H1 (cell line): ENCODE measurements at regions not wholly inside any gene's neighbourhood (a gene's known extent, or its start where the extent isn't known, plus 50 kb on each side); places are given as distances from the start of the nearest gene placed in this dataset.

ENCODE experiments used
- CTCF ChIA-PET: fragments of 300-600 bp; sonication (Branson Sonifier 250); formaldehyde crosslinking; loops from one replicate; lab custom pipeline; 2021; ENCODE audit not compliant: partially characterized antibody; lab: Charles Lee
- POLR2A ChIA-PET: fragments of 300-600 bp; sonication (Branson Sonifier 250); formaldehyde crosslinking; loops from one replicate; lab custom pipeline; 2021; ENCODE audit warnings: inconsistent platforms; ENCODE audit not compliant: partially characterized antibody; lab: Charles Lee
- DNase-seq, 2 experiments: peaks; one replicate each; pipeline versions ENCODE4 v3.0.0 to v3.0.0-alpha.2; 2010 to 2022; ENCODE audit warnings: low spot score in 2 of 2, low read depth in 1 of 2, mixed read lengths in 1 of 2
- FAIRE-seq: peaks from 2 replicates; lab custom pipeline; 2011; peaks lifted over from hg19 to GRCh38; lab: Jason Lieb, UNC
- H2AFZ ChIP-seq: 2 replicates; pipeline ENCODE4 v1.8.1; 2012; ENCODE audit warnings: low read length, inconsistent platforms
- H2AK5ac ChIP-seq: 2 replicates; pipeline ENCODE4 v1.6.1; 2013; ENCODE audit warnings: low read depth, low read length
- H2BK120ac ChIP-seq: replicated peaks from 2 replicates; pipeline ENCODE3; 2013; ENCODE audit warnings: low read depth, low read length, inconsistent platforms
- H2BK12ac ChIP-seq: 2 replicates; pipeline ENCODE4 v1.6.1; 2013; ENCODE audit warnings: low read depth, low read length
- H2BK15ac ChIP-seq: 2 replicates; pipeline ENCODE4 v1.6.1; 2013; ENCODE audit warnings: low read length
- H2BK20ac ChIP-seq: 2 replicates; pipeline ENCODE4 v1.6.1; 2013; ENCODE audit warnings: low read length
- H2BK5ac ChIP-seq: 2 replicates; pipeline ENCODE4 v1.6.1; 2013; ENCODE audit warnings: low read depth, low read length
- H3K14ac ChIP-seq: 2 replicates; pipeline ENCODE4 v1.6.1; 2013; ENCODE audit warnings: inconsistent platforms; ENCODE audit not compliant: insufficient read length
- H3K18ac ChIP-seq: 2 replicates; pipeline ENCODE4 v1.6.1; 2013; ENCODE audit warnings: low read length; ENCODE audit errors: extremely low read depth
- H3K23ac ChIP-seq: 2 replicates; pipeline ENCODE4 v1.6.1; 2013; ENCODE audit warnings: inconsistent platforms; ENCODE audit not compliant: insufficient read length
- H3K23me2 ChIP-seq: 2 replicates; pipeline ENCODE4 v1.6.1; 2013; ENCODE audit warnings: low read depth, low read length
- H3K27ac ChIP-seq: 2 replicates; pipeline ENCODE4 v1.6.1; 2011; ENCODE audit warnings: low read depth, low read length, inconsistent platforms
- H3K27me3 ChIP-seq, 4 experiments: replicated peaks in 1 of 4; 1 replicate in 1 of 4; 2 replicates in 3 of 4; pipeline versions ENCODE4 v1.6.1 to v1.8.1; 2011 to 2013; ENCODE audit warnings: low read length in 3 of 4, mild to moderate bottlenecking in 3 of 4, inconsistent platforms in 2 of 4, mixed read lengths in 2 of 4, moderate library complexity in 1 of 4; ENCODE audit not compliant: control insufficient read depth in 3 of 4, insufficient read depth in 3 of 4; ENCODE audit errors: extremely low read depth in 1 of 4
- H3K36me3 ChIP-seq, 4 experiments: 2 replicates each; pipeline versions ENCODE4 v1.6.1 to v1.8.1; 2011 to 2013; ENCODE audit warnings: mild to moderate bottlenecking in 4 of 4, low read length in 3 of 4, moderate library complexity in 2 of 4, control low read depth in 1 of 4, inconsistent platforms in 1 of 4; ENCODE audit not compliant: insufficient read depth in 4 of 4, control insufficient read depth in 2 of 4
- H3K4ac ChIP-seq: replicated peaks from 2 replicates; pipeline ENCODE3; 2013; ENCODE audit warnings: low read length, low read depth, mixed read lengths, inconsistent platforms; ENCODE audit not compliant: insufficient read length
- H3K4me1 ChIP-seq, 4 experiments: replicated peaks in 1 of 4; 1 replicate in 1 of 4; 2 replicates in 3 of 4; pipeline versions ENCODE4 v1.6.1 to v1.8.1; 2011 to 2013; ENCODE audit warnings: low read length in 3 of 4, inconsistent platforms in 2 of 4, mixed read lengths in 1 of 4; ENCODE audit not compliant: insufficient read depth in 4 of 4, control insufficient read depth in 3 of 4
- H3K4me2 ChIP-seq, 2 experiments: 2 replicates each; pipeline versions ENCODE4 v1.6.1 to v1.8.1; 2011 to 2013; ENCODE audit warnings: low read depth in 2 of 2, low read length in 2 of 2, control low read depth in 1 of 2, inconsistent platforms in 1 of 2, mild to moderate bottlenecking in 1 of 2; ENCODE audit not compliant: insufficient read depth in 1 of 2
- H3K4me3 ChIP-seq, 4 experiments: fragments of 200-600, 300-600 bp in 1 of 4; sonication (generic), shearing (Covaris generic), sonication (Bioruptor Twin) in 1 of 4; 2 replicates each; pipeline versions ENCODE4 v1.5.1 to v1.8.1; 2011 to 2016; ENCODE audit warnings: low read length in 4 of 4, low read depth in 3 of 4, control low read depth in 2 of 4, inconsistent platforms in 2 of 4, mild to moderate bottlenecking in 2 of 4, mixed read lengths in 1 of 4, moderate library complexity in 1 of 4; ENCODE audit not compliant: insufficient read depth in 2 of 4; ENCODE audit errors: extremely low read depth in 1 of 4
- H3K56ac ChIP-seq: replicated peaks from 2 replicates; pipeline ENCODE3; 2013; ENCODE audit warnings: low read depth, mild to moderate bottlenecking, mixed read lengths, low read length, inconsistent platforms; ENCODE audit not compliant: insufficient read length
- H3K79me1 ChIP-seq: 2 replicates; pipeline ENCODE4 v1.6.1; 2013; ENCODE audit warnings: low read depth, low read length, control low read depth
- H3K79me2 ChIP-seq, 2 experiments: 2 replicates each; pipeline versions ENCODE4 v1.6.1 to v1.8.1; 2012 to 2013; ENCODE audit warnings: low read length in 2 of 2, mild to moderate bottlenecking in 2 of 2, inconsistent platforms in 1 of 2; ENCODE audit not compliant: insufficient read depth in 2 of 2, control insufficient read depth in 1 of 2
- H3K9ac ChIP-seq, 4 experiments: replicated peaks in 1 of 4; 1 replicate in 1 of 4; 2 replicates in 3 of 4; pipeline versions ENCODE4 v1.6.1 to v1.8.1; 2011 to 2013; ENCODE audit warnings: low read depth in 3 of 4, low read length in 3 of 4, control low read depth in 2 of 4, mild to moderate bottlenecking in 2 of 4, moderate library complexity in 2 of 4, inconsistent platforms in 1 of 4; ENCODE audit errors: extremely low read depth in 1 of 4
- H3K9me3 ChIP-seq, 2 experiments: 2 replicates each; pipeline versions ENCODE4 v1.6.1 to v1.8.1; 2012 to 2013; ENCODE audit warnings: mild to moderate bottlenecking in 2 of 2, moderate library complexity in 2 of 2, control low read depth in 1 of 2, inconsistent platforms in 1 of 2, low read depth in 1 of 2, low read length in 1 of 2, mixed read lengths in 1 of 2; ENCODE audit not compliant: insufficient read depth in 2 of 2
- H4K20me1 ChIP-seq, 2 experiments: replicated peaks in 1 of 2; 2 replicates each; pipeline versions ENCODE3 to v1.8.1; 2011 to 2013; ENCODE audit warnings: inconsistent platforms in 2 of 2, low read length in 2 of 2, mild to moderate bottlenecking in 1 of 2; ENCODE audit not compliant: insufficient read depth in 2 of 2, control insufficient read depth in 1 of 2
- H4K5ac ChIP-seq: 2 replicates; pipeline ENCODE4 v1.6.1; 2013; ENCODE audit warnings: low read length, low read depth, mixed read lengths, inconsistent platforms; ENCODE audit not compliant: insufficient read length
- H4K8ac ChIP-seq: 2 replicates; pipeline ENCODE4 v1.8.0; 2013; ENCODE audit warnings: mild to moderate bottlenecking, moderate library complexity, low read length, inconsistent platforms; ENCODE audit not compliant: insufficient read depth; ENCODE audit errors: extremely low read depth
- H4K91ac ChIP-seq: replicated peaks from 2 replicates; pipeline ENCODE3; 2013; ENCODE audit warnings: low read length, mixed read lengths, inconsistent platforms; ENCODE audit not compliant: insufficient read length
- CBX8 ChIP-seq: fragments of 300-800, 300-1000 bp; sonication (generic); IDR thresholded peaks from 2 replicates; pipeline ENCODE4 v1.7.1; 2016; ENCODE audit warnings: low read depth, low read length, borderline replicate concordance
- MAX ChIP-seq: IDR thresholded peaks from 2 replicates; pipeline ENCODE4 v1.6.1; 2012; ENCODE audit warnings: inconsistent platforms
- POU5F1 ChIP-seq: IDR thresholded peaks from 2 replicates; pipeline ENCODE4 v1.6.1; 2011; ENCODE audit warnings: low read depth, mild to moderate bottlenecking, low read length, moderate library complexity
- TCF12 ChIP-seq: IDR thresholded peaks from 2 replicates; pipeline ENCODE4 v1.6.1; 2011; ENCODE audit warnings: low read depth, mild to moderate bottlenecking, low read length
- WGBS, 2 experiments: shearing (Covaris generic) in 1 of 2; methylation state at CpG; one replicate each; pipeline versions ENCODE4 v1.1.6 to v1.1.7; 2013 to 2015; ENCODE audit warnings: low lambda C conversion rate in 2 of 2, mixed read lengths in 2 of 2, inconsistent platforms in 1 of 2, low coverage in 1 of 2, missing lambda C conversion rate in 1 of 2; ENCODE audit not compliant: insufficient replicate concordance in 2 of 2, insufficient coverage in 1 of 2, insufficient read length in 1 of 2; ENCODE audit errors: extremely low coverage in 1 of 2, missing lambda C conversion rate in 1 of 2; 5-methylcytosine and 5-hydroxymethylcytosine counted together
- TF ChIP-seq, protein P1 (sequence below): IDR thresholded peaks from 2 replicates; pipeline ENCODE4 v1.6.1; 2012; ENCODE audit warnings: inconsistent platforms

- Histone ChIP-seq H2BK15ac (no peak overlapping the region), H2BK120ac (no peak overlapping the region), H3K27me3 (peaks cover 0 to 7% (median 3%) of the 10 kb centered on the region in 4 experiments; a peak in 4 of 7 replicates), H3K4me2 (peak overlapping the region in 1 of 2 experiments; percentile 10; a peak in 1 of 4 replicates), H3K9me3 (no peaks in the 10 kb centered on the region), H3K56ac (no peak overlapping the region), H4K91ac (no peak overlapping the region), H2BK5ac (no peak overlapping the region), H3K79me2 (no peaks in the 10 kb centered on the region), H3K4me3 (no peak overlapping the region), H3K36me3 (no peaks in the 10 kb centered on the region), H3K23ac (no peak overlapping the region), H3K4me1 (peaks cover 0 to 14% (median 9%) of the 10 kb centered on the region in 4 experiments; a peak in 6 of 7 replicates), H3K14ac (no peak overlapping the region), H2BK12ac (no peak overlapping the region), H2AFZ (no peak overlapping the region), H3K23me2 (no peaks in the 10 kb centered on the region), H3K79me1 (no peaks in the 10 kb centered on the region), H2AK5ac (no peak overlapping the region), H4K8ac (no peak overlapping the region), H3K18ac (no peak overlapping the region), H3K9ac (no peak overlapping the region), H2BK20ac (no peak overlapping the region), H3K4ac (no peak overlapping the region), H4K20me1 (no peaks in the 10 kb centered on the region), H4K5ac (no peak overlapping the region), H3K27ac (no peak overlapping the region)
- POLR2A ChIA-PET: interaction anchor here (1.4 to 2.5 kb wide), 2 partner anchors 70 to 77 kb away, joined by 3 to 8 read pairs; partner anchors contain the start of gene RPS6KA2
- WGBS, 2 experiments: 89% methylated on average over 7 of the region's 7 CpGs; no CpG with 5 or more reads in 1 of the 2 experiments
- no peak for DNase-seq
- TF ChIP-seq TCF12 (peak; percentile 77; the same call in 1 of the 2 replicates), POU5F1 (peak; percentile 86), MAX (peak; percentile 81), CBX8 (no peak)
- TF ChIP-seq, protein P1, sequence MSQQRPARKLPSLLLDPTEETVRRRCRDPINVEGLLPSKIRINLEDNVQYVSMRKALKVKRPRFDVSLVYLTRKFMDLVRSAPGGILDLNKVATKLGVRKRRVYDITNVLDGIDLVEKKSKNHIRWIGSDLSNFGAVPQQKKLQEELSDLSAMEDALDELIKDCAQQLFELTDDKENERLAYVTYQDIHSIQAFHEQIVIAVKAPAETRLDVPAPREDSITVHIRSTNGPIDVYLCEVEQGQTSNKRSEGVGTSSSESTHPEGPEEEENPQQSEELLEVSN: peak; percentile 64
- peak; percentile 19 for FAIRE-seq
- CTCF ChIA-PET: interaction anchor here (1.2 to 1.7 kb wide), 2 partner anchors 14 to 262 kb away, joined by 3 to 6 read pairs; no protein-coding TSS in a partner anchor
These were observed 77.1 kb upstream of the RPS6KA2 start for GRCh38 chr6:166704171-166704570.
